ENCODE measurements at regions not wholly inside any gene's neighbourhood (a gene's known extent, or its start where the extent isn't known, plus 50 kb on each side); places are given as distances from the start of the nearest gene placed in this dataset.

DNA sequence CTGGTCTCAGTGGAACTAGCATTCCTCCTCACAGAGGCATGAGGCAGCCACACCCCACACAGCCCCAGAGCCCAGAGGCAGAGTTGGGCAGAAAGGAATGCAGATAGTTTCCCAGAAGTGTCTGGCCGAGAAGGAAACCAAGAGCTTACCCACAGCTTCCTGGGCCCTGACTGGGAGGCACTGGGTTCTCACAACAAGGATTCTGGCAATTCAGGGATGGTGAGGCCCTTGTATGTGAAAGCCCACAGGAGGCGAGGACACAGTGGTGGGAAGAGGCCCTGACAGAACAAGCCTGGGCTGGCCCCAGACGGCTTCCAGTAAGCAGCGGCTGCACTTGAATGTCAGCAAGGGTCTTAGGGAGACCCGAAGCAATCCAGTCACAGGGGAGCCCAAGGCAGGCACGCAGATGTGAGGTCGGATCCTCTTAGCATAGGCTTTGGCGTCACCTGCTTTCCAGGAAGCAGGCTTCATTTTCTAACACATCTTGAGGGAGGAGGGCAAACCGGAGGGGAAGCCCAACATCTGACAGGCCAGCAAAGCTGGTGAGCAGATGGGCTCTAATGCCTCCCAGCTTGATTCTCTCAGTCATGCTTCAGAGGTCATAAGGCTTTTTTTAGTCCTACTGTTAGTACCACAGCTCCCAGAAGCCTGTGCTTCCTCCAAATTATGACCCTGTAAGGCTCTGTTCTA lies 78.3 kb upstream of the AKIP1 start:
- TF ChIP-seq, protein P1, sequence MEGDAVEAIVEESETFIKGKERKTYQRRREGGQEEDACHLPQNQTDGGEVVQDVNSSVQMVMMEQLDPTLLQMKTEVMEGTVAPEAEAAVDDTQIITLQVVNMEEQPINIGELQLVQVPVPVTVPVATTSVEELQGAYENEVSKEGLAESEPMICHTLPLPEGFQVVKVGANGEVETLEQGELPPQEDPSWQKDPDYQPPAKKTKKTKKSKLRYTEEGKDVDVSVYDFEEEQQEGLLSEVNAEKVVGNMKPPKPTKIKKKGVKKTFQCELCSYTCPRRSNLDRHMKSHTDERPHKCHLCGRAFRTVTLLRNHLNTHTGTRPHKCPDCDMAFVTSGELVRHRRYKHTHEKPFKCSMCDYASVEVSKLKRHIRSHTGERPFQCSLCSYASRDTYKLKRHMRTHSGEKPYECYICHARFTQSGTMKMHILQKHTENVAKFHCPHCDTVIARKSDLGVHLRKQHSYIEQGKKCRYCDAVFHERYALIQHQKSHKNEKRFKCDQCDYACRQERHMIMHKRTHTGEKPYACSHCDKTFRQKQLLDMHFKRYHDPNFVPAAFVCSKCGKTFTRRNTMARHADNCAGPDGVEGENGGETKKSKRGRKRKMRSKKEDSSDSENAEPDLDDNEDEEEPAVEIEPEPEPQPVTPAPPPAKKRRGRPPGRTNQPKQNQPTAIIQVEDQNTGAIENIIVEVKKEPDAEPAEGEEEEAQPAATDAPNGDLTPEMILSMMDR (IDR thresholded peaks at IDR 0.05): no peak
- no peak for TF ChIP-seq POLR2A (IDR thresholded peaks at IDR 0.05)

All from heart left ventricle (tissue), 13 donors.